ENCODE measurements at regions not wholly inside any gene's neighbourhood (a gene's known extent, or its start where the extent isn't known, plus 50 kb on each side); places are given as distances from the start of the nearest gene placed in this dataset.

DNA sequence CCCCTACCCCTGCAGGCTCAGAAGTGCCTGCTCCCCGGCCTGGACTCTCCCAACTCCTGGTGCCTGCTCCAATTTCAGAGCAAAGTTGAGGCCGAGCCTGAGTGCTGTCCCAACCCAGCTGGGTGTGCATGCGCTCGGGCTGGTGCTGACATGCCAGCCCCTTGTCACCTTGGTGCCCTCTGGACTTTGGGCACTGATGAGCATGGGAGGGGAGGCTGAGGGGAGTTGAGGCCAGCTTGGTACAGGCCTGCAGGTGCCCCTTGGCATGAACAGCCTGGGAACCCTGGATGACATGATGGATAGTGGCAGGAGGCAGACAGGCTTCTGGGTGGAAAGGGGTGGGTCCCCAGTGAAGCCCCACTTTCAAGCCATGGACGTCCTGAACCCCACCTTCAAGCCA is 366.1 kb upstream of the NEGR1 start:
- TF ChIP-seq, protein P1, sequence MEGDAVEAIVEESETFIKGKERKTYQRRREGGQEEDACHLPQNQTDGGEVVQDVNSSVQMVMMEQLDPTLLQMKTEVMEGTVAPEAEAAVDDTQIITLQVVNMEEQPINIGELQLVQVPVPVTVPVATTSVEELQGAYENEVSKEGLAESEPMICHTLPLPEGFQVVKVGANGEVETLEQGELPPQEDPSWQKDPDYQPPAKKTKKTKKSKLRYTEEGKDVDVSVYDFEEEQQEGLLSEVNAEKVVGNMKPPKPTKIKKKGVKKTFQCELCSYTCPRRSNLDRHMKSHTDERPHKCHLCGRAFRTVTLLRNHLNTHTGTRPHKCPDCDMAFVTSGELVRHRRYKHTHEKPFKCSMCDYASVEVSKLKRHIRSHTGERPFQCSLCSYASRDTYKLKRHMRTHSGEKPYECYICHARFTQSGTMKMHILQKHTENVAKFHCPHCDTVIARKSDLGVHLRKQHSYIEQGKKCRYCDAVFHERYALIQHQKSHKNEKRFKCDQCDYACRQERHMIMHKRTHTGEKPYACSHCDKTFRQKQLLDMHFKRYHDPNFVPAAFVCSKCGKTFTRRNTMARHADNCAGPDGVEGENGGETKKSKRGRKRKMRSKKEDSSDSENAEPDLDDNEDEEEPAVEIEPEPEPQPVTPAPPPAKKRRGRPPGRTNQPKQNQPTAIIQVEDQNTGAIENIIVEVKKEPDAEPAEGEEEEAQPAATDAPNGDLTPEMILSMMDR (IDR thresholded peaks at IDR 0.05; ENCODE audit: low read length) = no peak
- TF ChIP-seq EZH2 (optimal IDR thresholded peaks at IDR 0.05; ENCODE audit: low read depth, low read length) = no peak
- no peak for TF ChIP-seq EZH2phosphoT487 (IDR thresholded peaks at IDR 0.05; ENCODE audit: low read length)
